ENCODE measurements at regions not wholly inside any gene's neighbourhood (a gene's known extent, or its start where the extent isn't known, plus 50 kb on each side); places are given as distances from the start of the nearest gene placed in this dataset.

- Mint-ChIP-seq H3K4me1 (ENCODE audit: unreplicated experiment) (no peaks in the 10 kb centered on the region), H3K27me3 (peaks cover 22% of the 10 kb centered on the region), H3K9me3 (no peaks in the 10 kb centered on the region), H3K4me3 (no peak overlapping the region), H3K27ac (no peak overlapping the region), H3K36me3 (no peaks in the 10 kb centered on the region)
- DNase-seq (ENCODE audit: extremely low spot score, unreplicated experiment) = peak; percentile 36
- TF ChIP-seq, protein P1, sequence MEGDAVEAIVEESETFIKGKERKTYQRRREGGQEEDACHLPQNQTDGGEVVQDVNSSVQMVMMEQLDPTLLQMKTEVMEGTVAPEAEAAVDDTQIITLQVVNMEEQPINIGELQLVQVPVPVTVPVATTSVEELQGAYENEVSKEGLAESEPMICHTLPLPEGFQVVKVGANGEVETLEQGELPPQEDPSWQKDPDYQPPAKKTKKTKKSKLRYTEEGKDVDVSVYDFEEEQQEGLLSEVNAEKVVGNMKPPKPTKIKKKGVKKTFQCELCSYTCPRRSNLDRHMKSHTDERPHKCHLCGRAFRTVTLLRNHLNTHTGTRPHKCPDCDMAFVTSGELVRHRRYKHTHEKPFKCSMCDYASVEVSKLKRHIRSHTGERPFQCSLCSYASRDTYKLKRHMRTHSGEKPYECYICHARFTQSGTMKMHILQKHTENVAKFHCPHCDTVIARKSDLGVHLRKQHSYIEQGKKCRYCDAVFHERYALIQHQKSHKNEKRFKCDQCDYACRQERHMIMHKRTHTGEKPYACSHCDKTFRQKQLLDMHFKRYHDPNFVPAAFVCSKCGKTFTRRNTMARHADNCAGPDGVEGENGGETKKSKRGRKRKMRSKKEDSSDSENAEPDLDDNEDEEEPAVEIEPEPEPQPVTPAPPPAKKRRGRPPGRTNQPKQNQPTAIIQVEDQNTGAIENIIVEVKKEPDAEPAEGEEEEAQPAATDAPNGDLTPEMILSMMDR (conservative IDR thresholded peaks at IDR 0.05) = no peak
Measured at GRCh38 chr5:3346111-3346820, 249.4 kb upstream of the IRX1 start.

GRCh38 chr5:3345195-3345594 is 250.4 kb upstream of the IRX1 start:
- no peak for DNase-seq (ENCODE audit: extremely low spot score, unreplicated experiment)
- H3K27me3 Mint-ChIP-seq = peaks cover 19% of the 10 kb centered on the region
- H3K27ac Mint-ChIP-seq = no peak overlapping the region
- TF ChIP-seq, protein P1 (conservative IDR thresholded peaks at IDR 0.05) = no peak
- no peaks in the 10 kb centered on the region for H3K36me3 Mint-ChIP-seq
- no peak overlapping the region for H3K4me3 Mint-ChIP-seq
- no peaks in the 10 kb centered on the region for H3K9me3 Mint-ChIP-seq
- no peaks in the 10 kb centered on the region for H3K4me1 Mint-ChIP-seq (ENCODE audit: unreplicated experiment)

DNA sequence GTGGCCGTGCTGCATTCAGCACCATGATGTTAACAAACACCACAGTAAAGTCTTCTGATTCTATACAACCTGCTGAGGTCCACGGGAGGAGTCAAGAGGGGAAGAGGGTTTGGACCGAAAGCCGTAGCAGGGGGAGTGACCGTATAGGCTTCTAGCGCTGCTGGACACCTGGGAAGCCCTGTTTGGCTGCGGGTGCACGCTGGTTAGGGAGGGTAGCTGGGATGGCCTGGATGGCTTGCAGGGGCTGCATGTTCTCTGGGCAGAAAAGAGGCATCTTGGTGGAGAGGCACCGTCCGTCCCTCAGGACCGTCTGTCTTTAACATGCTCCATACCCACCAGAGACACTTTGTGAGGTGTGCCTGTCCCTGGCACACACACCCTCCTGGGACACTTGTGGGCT is 251.0 kb upstream of the IRX1 start:
- no peak for DNase-seq (ENCODE audit: extremely low spot score, unreplicated experiment)
- TF ChIP-seq, protein P1 (conservative IDR thresholded peaks at IDR 0.05) = no peak
- Mint-ChIP-seq H3K4me1 (ENCODE audit: unreplicated experiment) (no peaks in the 10 kb centered on the region), H3K27me3 (peaks cover 19% of the 10 kb centered on the region), H3K36me3 (no peaks in the 10 kb centered on the region), H3K4me3 (no peak overlapping the region), H3K27ac (no peak overlapping the region), H3K9me3 (no peaks in the 10 kb centered on the region)

- no peak overlapping the region for H3K27ac Mint-ChIP-seq
- no peaks in the 10 kb centered on the region for H3K9me3 Mint-ChIP-seq
- H3K27me3 Mint-ChIP-seq = peaks cover 26% of the 10 kb centered on the region
- no peak overlapping the region for H3K4me3 Mint-ChIP-seq
- TF ChIP-seq, protein P1 (conservative IDR thresholded peaks at IDR 0.05) = no peak
- no peaks in the 10 kb centered on the region for H3K4me1 Mint-ChIP-seq (ENCODE audit: unreplicated experiment)
- H3K36me3 Mint-ChIP-seq = no peaks in the 10 kb centered on the region
- DNase-seq (ENCODE audit: extremely low spot score, unreplicated experiment) = no peak
Measured at GRCh38 chr5:3343911-3344310, 251.7 kb upstream of the IRX1 start.

DNA sequence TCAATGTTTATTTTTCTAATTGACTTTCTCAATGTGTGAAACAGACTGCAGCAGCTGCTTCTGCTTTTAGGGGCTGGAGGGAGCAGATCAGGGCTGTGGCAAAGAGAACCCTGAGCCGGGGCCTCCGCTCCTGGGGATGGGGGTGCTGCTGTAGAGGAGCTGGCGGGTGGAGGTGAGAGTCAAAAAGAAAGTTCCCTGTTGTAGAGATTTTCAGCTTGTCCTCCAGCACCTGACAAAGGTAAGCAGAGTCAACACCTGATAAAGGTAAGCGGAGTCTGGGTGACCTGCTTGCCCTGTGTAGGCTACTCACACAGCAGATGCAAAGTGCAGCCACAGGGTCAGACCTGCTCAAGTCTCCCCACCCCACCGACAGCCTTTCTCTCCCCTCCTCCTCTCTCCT is 252.4 kb upstream of the IRX1 start:
- Mint-ChIP-seq H3K36me3 (no peaks in the 10 kb centered on the region), H3K27me3 (peaks cover 30% of the 10 kb centered on the region), H3K4me3 (no peak overlapping the region), H3K27ac (no peak overlapping the region), H3K4me1 (ENCODE audit: unreplicated experiment) (no peaks in the 10 kb centered on the region), H3K9me3 (no peaks in the 10 kb centered on the region)
- TF ChIP-seq, protein P1 (conservative IDR thresholded peaks at IDR 0.05) = no peak
- no peak for DNase-seq (ENCODE audit: extremely low spot score, unreplicated experiment)

Data from type B pancreatic cell (in vitro differentiated cells).